Upper lobe of left lung (tissue), 4 donors: ENCODE measurements at regions not wholly inside any gene's neighbourhood (a gene's known extent, or its start where the extent isn't known, plus 50 kb on each side); places are given as distances from the start of the nearest gene placed in this dataset.

Experiments
- POLR2A ChIP-seq, 4 donors: fragments of 450-650 bp; IDR thresholded peaks; one replicate each; pipeline ENCODE4 v1.5.1; 2016 to 2017; ENCODE audit warnings: antibody characterized with exemption in 4 of 4, mild to moderate bottlenecking in 2 of 4
- POLR2AphosphoS5 ChIP-seq, 2 donors: sonication (generic); formaldehyde crosslinking; IDR thresholded peaks; one replicate each; pipeline ENCODE4 v1.5.1; 2017; ENCODE audit warnings: antibody characterized with exemption in 2 of 2
- TF ChIP-seq, protein P1 (sequence below), 6 experiments: fragments of 450-650 bp in 4 of 6; fragments of 200-600 bp in 2 of 6; sonication (generic) in 2 of 6; IDR thresholded peaks; one replicate each; pipeline ENCODE4 v1.5.1; 2016 to 2019; ENCODE audit warnings: antibody characterized with exemption in 6 of 6

DNA sequence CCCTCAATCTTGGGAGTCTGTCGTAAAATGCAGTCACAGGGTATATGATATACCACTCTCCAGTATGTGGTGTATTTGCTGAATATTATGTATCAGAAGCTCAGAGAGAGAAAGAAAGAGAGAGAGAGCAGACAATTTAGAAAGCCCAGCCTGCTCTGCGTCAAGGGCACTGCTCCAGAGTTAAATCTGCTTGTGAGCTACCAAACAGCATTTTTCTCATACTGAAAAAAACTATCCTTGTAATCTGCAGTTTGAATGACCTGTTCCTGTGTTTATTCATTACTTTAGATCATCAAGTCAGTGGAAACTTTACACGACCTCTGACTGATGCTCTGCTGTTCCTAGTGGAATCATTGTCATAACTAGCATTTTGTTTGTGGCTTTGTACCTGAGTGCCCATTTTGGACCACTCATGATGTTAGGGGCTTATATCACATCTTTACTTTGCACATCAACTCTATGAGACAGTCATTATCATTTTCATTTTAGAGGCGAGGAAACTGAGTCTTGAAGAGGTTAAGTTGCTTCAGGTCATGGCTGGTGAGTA lies 89.2 kb upstream of the PELI1 start:
- TF ChIP-seq POLR2AphosphoS5 (IDR thresholded peaks at IDR 0.05) = no peak
- TF ChIP-seq POLR2A (IDR thresholded peaks at IDR 0.05) = no peak
- TF ChIP-seq, protein P1, sequence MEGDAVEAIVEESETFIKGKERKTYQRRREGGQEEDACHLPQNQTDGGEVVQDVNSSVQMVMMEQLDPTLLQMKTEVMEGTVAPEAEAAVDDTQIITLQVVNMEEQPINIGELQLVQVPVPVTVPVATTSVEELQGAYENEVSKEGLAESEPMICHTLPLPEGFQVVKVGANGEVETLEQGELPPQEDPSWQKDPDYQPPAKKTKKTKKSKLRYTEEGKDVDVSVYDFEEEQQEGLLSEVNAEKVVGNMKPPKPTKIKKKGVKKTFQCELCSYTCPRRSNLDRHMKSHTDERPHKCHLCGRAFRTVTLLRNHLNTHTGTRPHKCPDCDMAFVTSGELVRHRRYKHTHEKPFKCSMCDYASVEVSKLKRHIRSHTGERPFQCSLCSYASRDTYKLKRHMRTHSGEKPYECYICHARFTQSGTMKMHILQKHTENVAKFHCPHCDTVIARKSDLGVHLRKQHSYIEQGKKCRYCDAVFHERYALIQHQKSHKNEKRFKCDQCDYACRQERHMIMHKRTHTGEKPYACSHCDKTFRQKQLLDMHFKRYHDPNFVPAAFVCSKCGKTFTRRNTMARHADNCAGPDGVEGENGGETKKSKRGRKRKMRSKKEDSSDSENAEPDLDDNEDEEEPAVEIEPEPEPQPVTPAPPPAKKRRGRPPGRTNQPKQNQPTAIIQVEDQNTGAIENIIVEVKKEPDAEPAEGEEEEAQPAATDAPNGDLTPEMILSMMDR (IDR thresholded peaks at IDR 0.05) = no peak
